ENCODE measurements at regions not wholly inside any gene's neighbourhood (a gene's known extent, or its start where the extent isn't known, plus 50 kb on each side); places are given as distances from the start of the nearest gene placed in this dataset.

DNA sequence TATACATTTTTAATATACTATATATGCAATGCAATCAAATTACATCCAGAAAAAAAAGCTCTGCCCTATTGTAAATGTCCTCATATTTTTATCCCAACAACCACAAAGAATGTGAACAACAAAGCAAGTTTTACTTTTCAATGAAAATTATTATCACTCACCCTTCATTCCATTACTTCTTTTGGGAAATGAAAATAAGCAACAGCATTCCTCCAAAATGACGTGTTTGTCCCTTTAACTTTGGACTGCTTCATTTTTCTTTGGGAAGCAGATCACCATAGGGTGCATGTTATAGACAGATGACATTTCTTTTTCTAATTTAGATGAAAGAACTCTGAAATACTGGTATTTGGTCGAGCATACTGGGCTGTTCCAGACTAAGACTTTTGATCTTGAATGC is 667.1 kb upstream of the BOD1L1 start:
- Histone ChIP-seq H3K79me2 (ENCODE audit: low read length) (no peaks in the 10 kb centered on the region), H3K4me1 (ENCODE audit: low read length) (no peaks in the 10 kb centered on the region), H3K4me2 (ENCODE audit: low read depth, low read length) (no peak overlapping the region), H3F3A (ENCODE audit: insufficient read depth, low read length) (no peaks in the 10 kb centered on the region), H3K4me3 (ENCODE audit: low read length) (no peak overlapping the region), H3K9me3 (replicated peaks; ENCODE audit: insufficient read depth, low read length) (no peaks in the 10 kb centered on the region), H3K9me2 (replicated peaks; ENCODE audit: insufficient read depth, low read length) (no peaks in the 10 kb centered on the region), H3K9ac (ENCODE audit: low read length) (no peak overlapping the region), H4K20me1 (ENCODE audit: insufficient read depth, low read length) (no peaks in the 10 kb centered on the region), H3K27me3 (replicated peaks; ENCODE audit: insufficient read depth, low read length) (no peaks in the 10 kb centered on the region), H3K27ac (ENCODE audit: low read length) (no peak overlapping the region), H2AFZ (ENCODE audit: low read length) (no peak overlapping the region), H3K36me3 (replicated peaks; ENCODE audit: insufficient read depth, low read length) (no peaks in the 10 kb centered on the region)
- TF ChIP-seq EZH2 (optimal IDR thresholded peaks at IDR 0.05; ENCODE audit: low read depth, low read length) (no peak), CTCF (IDR thresholded peaks at IDR 0.05; ENCODE audit: low read length) (no peak), EZH2phosphoT487 (IDR thresholded peaks at IDR 0.05; ENCODE audit: low read length) (no peak)
- DNase-seq, result no peak

DNA sequence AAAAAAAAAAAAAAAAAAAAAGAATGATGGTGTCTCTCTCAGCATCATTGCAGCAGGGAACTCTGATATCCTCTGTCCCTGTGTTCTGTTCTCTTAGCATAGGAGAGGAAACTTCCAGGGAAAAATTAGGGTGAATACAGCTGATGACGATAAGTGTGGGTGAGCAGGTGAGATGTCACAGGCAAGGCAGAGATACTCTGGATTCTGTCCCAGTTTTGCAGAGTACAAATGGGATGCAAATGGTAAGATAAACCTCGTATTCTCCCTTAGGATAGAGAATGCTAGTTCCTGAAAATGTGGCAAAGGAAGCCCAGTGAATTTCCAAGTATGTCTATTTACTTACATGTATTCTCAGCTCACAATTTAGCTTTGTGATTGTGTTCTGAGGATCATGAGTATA is 671.6 kb upstream of the BOD1L1 start:
- H4K20me1 ChIP-seq (ENCODE audit: insufficient read depth, low read length), result no peaks in the 10 kb centered on the region
- no peaks in the 10 kb centered on the region for H3K9me3 ChIP-seq (replicated peaks; ENCODE audit: insufficient read depth, low read length)
- H3K27me3 ChIP-seq (replicated peaks; ENCODE audit: insufficient read depth, low read length), result no peaks in the 10 kb centered on the region
- no peaks in the 10 kb centered on the region for H3K36me3 ChIP-seq (replicated peaks; ENCODE audit: insufficient read depth, low read length)
- H3K27ac ChIP-seq (ENCODE audit: low read length), result no peak overlapping the region
- no peak for DNase-seq
- TF ChIP-seq EZH2 (optimal IDR thresholded peaks at IDR 0.05; ENCODE audit: low read depth, low read length), result no peak
- TF ChIP-seq CTCF (IDR thresholded peaks at IDR 0.05; ENCODE audit: low read length), result no peak
- no peak for TF ChIP-seq EZH2phosphoT487 (IDR thresholded peaks at IDR 0.05; ENCODE audit: low read length)
- H3K4me2 ChIP-seq (ENCODE audit: low read depth, low read length), result no peak overlapping the region
- no peaks in the 10 kb centered on the region for H3F3A ChIP-seq (ENCODE audit: insufficient read depth, low read length)
- no peak overlapping the region for H2AFZ ChIP-seq (ENCODE audit: low read length)
- no peak overlapping the region for H3K4me3 ChIP-seq (ENCODE audit: low read length)
- H3K79me2 ChIP-seq (ENCODE audit: low read length), result no peaks in the 10 kb centered on the region
- H3K9ac ChIP-seq (ENCODE audit: low read length), result no peak overlapping the region
- no peaks in the 10 kb centered on the region for H3K9me2 ChIP-seq (replicated peaks; ENCODE audit: insufficient read depth, low read length)
- no peaks in the 10 kb centered on the region for H3K4me1 ChIP-seq (ENCODE audit: low read length)

GRCh38 chr4:14302021-14302420 is 674.5 kb upstream of the BOD1L1 start:
- no peak for TF ChIP-seq CTCF (IDR thresholded peaks at IDR 0.05; ENCODE audit: low read length)
- no peak for TF ChIP-seq EZH2 (optimal IDR thresholded peaks at IDR 0.05; ENCODE audit: low read depth, low read length)
- no peak for TF ChIP-seq EZH2phosphoT487 (IDR thresholded peaks at IDR 0.05; ENCODE audit: low read length)
- Histone ChIP-seq H3K9me3 (replicated peaks; ENCODE audit: insufficient read depth, low read length) (no peaks in the 10 kb centered on the region), H2AFZ (ENCODE audit: low read length) (no peak overlapping the region), H4K20me1 (ENCODE audit: insufficient read depth, low read length) (no peaks in the 10 kb centered on the region), H3K9ac (ENCODE audit: low read length) (no peak overlapping the region), H3K27ac (ENCODE audit: low read length) (no peak overlapping the region), H3K4me1 (ENCODE audit: low read length) (no peaks in the 10 kb centered on the region), H3K4me2 (ENCODE audit: low read depth, low read length) (no peak overlapping the region), H3K36me3 (replicated peaks; ENCODE audit: insufficient read depth, low read length) (no peaks in the 10 kb centered on the region), H3K79me2 (ENCODE audit: low read length) (no peaks in the 10 kb centered on the region), H3K9me2 (replicated peaks; ENCODE audit: insufficient read depth, low read length) (no peaks in the 10 kb centered on the region), H3K27me3 (replicated peaks; ENCODE audit: insufficient read depth, low read length) (no peaks in the 10 kb centered on the region), H3K4me3 (ENCODE audit: low read length) (no peak overlapping the region), H3F3A (ENCODE audit: insufficient read depth, low read length) (no peaks in the 10 kb centered on the region)
- no peak for DNase-seq

All from MM.1S (cell line).